Lower leg skin (tissue), 3 donors: ENCODE measurements at regions not wholly inside any gene's neighbourhood (a gene's known extent, or its start where the extent isn't known, plus 50 kb on each side); places are given as distances from the start of the nearest gene placed in this dataset.
"Not testable (repeated sequence)": the region's sequence is repeated elsewhere in the genome, so short reads cannot be mapped to it uniquely, and the experiment has no call there.

Experiments
- DNase-seq, 2 donors: peaks; one replicate each; pipeline ENCODE4 v3.0.0-alpha.2; 2019; ENCODE audit warnings: low spot score in 2 of 2
- H3K4me3 ChIP-seq: fragments of 200-600 bp; sonication (generic); 2 replicates; pipeline ENCODE4 v1.5.1; 2017; ENCODE audit warnings: mild to moderate bottlenecking, low read depth; ENCODE audit not compliant: poor library complexity, severe bottlenecking
- WGBS, 2 donors: methylation state at CpG; one replicate each; pipeline ENCODE4 v1.1.5; 2018; 5-methylcytosine and 5-hydroxymethylcytosine counted together
- intact Hi-C: fragments of 100-400 bp; cut with DNase I; formaldehyde crosslinking; loops from one replicate; pipeline ENCODE4 v1.15.0; 2023; ENCODE audit warnings: low total_unique reads

DNA sequence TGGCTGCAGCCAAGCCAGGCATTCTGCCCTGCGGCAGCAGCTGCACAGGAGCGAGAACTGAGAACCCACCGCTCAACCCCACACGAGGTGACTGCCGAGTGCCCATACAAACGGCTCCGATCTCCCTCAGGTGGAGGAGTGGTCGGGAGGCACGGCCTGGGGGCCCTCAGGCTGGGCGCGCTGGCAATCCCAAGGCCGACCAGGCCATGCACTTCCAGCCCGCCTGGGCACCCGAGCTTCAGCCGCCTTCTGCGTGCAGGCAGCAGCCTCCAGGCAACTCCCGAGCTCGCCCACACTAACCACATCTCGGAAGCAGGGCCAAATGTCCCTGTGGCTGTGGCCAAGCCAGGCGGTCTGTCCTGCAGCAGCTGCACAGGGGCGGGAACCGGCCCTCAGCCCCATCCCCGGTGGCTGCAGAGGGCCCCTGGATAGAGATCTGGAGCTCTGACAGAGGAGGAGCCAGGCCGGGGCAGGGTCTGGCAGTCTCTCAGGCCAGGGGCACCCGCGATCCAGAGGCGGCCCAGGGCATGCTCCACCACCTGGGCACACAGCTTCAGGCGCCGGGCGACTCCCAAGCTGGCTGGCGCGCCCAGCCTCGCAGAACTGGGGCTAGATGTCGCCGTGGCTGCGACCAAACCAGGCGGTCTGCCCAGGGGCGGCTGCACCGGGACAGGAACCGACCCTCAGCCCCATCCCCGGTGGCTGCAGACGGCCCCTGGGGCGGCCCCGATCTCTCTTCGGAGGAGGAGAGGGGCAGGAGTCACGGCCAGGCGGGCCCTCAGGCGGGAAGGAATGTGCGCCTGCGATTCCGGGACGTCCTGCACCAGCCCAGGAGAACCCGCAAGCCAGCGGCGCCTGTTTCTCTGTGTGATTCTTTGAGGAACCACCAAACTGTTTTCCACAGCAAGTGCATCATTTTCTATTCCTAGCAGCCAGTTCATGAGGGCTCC lies 538.0 kb downstream of the CWH43 start:
- 81 to 83% methylated on average over 13 to 19 of the region's 55 CpGs for WGBS, 2 donors
- DNase-seq, intact Hi-C loops, H3K4me3 ChIP-seq: not testable (repeated sequence)

DNA sequence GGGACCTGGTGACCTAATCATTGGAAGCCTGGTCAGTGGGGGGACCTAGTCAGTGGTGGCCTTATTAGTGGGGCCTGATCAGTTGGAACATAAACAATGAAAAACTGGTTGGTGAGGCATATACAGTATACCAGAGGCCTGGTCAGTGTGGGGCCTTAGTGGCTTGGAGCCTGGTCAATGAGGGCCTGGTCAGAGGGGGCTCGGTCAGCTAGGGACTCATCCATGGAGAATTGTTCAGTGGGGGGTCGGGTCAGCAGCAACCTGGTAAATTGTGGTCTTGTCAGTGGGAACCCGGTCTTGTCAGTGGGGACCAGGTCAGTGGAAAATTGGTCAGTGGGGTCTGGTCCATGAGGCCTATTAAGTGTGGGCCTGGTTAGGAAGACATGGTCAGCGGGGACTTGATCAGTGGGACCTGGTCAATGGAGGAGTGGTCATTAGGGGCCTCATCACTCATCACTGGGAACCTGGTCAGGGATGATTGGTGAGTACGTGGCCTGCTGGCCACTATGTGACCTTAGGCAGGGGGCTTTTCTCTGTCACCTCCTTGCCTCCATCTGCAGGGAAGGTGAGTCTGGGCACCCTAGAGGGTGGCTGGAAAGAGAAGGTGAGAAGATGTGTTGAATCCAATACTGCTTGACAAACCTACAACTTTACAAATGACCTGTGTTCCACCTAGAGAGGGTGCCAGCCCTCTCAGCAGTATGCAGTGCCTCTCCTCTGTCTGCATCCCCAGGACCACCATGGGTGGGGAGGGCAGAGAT lies 573.0 kb downstream of the CWH43 start:
- 39 to 63% methylated on average over 3 to 5 of the region's 5 CpGs for WGBS, 2 donors
- DNase-seq, H3K4me3 ChIP-seq, intact Hi-C loops: not testable (repeated sequence)

DNA sequence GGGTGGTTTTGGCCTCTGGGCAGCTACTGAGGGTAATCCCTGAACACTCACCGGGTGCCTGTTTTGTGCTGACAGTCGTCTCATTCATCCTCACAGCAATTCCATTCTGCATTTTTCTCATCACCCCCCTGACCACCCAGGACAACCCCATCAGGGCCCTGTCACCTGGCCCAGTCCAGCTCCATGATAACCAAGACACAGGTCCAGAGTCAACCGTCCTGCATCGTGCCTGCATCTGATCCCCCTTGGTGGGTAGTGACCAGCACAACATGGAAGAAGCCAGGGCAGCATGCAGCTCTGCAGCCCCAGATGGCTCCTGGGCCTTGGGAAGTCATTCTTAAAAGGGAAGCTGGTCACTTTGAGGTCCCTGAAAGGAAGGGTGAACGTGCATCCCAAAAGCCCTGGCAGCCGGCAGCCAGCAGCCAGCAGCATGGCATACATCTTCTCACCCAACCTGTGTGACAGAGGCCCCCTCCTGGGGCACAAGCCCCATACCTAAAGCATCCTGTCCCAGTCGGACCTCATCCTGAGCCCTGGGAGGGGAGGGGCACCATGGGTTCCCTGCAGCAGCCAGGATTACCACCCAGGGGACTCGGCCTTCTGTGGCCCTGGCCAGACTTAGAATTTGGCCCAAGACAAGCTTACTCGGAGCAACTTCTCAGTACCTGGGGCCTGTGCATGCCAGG lies 574.2 kb downstream of the CWH43 start:
- H3K4me3 ChIP-seq, intact Hi-C loops, DNase-seq: not testable (repeated sequence)
- 85 to 100% methylated on average over 3 to 4 of the region's 9 CpGs for WGBS, 2 donors

DNA sequence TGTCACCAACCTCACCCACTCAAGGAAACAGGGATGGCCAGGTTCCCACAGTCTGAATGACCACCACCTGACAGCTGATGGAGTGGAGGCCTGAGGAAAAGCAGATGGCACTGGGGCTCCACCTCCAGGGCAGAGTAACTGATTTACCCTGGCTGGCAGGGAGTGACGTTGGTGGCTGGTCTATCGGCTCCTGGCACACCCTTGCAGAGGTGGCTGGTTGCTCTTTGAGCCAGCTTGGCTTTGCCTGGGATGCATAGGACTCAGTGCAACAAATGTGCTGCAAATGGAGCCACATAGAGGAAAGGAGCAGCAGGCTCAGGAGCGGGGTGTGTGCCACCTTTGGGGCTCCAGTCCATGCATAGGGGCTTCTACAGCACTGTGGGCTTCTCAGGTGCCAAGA lies 574.8 kb downstream of the CWH43 start:
- H3K4me3 ChIP-seq, DNase-seq, intact Hi-C loops: not testable (repeated sequence)
- WGBS, 2 donors = 37 to 44% methylated on average over 3 of the region's 3 CpGs

DNA sequence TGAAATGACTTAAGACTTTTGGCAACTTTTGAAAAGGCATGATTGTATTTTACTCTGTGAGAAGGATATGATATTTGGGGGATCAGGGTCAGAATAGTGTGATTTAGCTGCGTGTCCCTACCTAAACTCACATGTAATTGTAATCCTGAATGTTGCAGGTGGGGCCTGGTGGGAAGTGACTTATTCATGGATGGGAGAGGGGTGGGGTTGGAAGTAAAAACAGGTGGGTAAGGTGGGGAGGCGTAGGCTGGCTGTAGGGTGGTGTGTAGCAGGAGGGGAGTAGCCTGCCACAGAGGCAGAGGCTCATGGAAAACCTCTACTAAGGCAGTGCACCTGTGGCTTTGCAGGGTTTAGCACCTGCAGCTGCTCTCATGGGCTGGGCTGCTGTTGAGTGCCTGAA lies 584.2 kb downstream of the CWH43 start:
- DNase-seq, intact Hi-C loops, H3K4me3 ChIP-seq: not testable (repeated sequence)
- 21 to 37% methylated on average over 2 of the region's 2 CpGs for WGBS, 2 donors

GRCh38 chr4:49573666-49574215 lies 587.7 kb downstream of the CWH43 start:
- WGBS, 2 donors = 34 to 39% methylated on average over 2 of the region's 2 CpGs
- intact Hi-C loops, DNase-seq, H3K4me3 ChIP-seq: not testable (repeated sequence)

- intact Hi-C loops, DNase-seq, H3K4me3 ChIP-seq: not testable (repeated sequence)
- WGBS, 2 donors = 45 to 50% methylated on average over 4 of the region's 4 CpGs
These were observed 589.2 kb downstream of the CWH43 start for GRCh38 chr4:49575250-49575649.

DNA sequence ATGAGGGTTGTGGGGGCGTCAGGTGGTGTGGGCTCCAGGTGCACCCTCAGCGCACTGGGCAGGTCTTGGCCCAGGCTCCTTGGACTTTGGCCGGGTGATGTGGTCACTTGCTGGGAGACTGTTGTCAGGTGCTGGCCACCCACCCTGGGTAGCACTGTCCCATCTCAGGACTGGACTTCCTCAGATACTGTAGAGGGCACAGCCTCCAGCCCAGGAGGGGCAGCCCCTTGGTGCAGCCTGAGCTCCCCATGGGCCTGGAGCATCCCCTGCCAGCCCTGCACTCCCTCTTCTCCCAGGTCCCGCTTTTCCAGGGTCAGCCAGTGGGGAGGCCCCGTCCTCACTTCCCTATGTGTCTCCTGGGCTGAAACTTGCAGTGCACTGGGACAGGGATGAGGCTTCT lies 592.3 kb downstream of the CWH43 start:
- WGBS, 2 donors = 32 to 37% methylated on average over 2 of the region's 5 CpGs
- H3K4me3 ChIP-seq, DNase-seq, intact Hi-C loops: not testable (repeated sequence)

DNA sequence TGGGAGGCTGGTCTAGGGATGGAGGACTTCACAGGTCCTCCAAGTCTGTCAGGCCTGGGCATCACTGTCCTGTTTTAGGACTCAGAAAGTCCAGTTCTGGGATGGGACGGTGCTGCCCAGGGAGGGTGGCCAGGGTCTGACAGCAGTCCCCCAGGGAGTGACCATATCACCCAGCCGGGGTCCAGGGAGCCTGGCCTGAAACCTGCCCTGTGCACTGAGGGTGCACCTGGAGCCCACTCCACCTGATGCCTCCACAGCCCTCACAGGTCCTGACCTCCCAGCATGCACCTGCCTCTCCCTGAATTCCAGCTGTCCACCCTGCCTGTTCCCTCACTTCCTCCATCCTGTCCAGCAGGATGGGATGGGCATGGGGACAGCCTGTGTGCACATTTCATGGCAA lies 592.8 kb downstream of the CWH43 start:
- DNase-seq, intact Hi-C loops, H3K4me3 ChIP-seq: not testable (repeated sequence)
- WGBS, 2 donors = 71% methylated on average over 2 of the region's 2 CpGs; no CpG with 5 or more reads in 1 of the 2 donors

- intact Hi-C loops, DNase-seq, H3K4me3 ChIP-seq: not testable (repeated sequence)
- WGBS, 2 donors = 69 to 83% methylated on average over 5 to 6 of the region's 8 CpGs
These were observed 594.1 kb downstream of the CWH43 start for GRCh38 chr4:49580166-49580565.

DNA sequence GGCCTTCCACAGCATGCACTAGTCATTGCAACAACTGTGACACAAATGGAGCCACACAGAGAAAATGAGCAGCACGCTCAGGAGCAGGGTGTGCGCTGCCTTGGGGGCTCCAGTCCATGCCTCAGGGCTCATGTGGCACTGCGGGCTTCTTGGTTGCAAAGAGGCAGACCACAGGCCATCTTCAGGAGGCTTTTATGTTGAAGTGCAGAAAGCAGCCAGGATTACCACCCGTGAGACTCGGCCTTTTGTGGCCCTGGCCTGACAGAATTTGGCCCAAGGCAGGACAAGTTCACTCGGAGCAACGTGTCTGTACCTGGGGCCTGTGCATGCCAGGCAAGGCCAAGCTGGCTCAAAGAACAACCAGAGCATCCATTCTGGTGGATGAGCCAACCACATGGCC lies 602.3 kb downstream of the CWH43 start:
- intact Hi-C loops, H3K4me3 ChIP-seq, DNase-seq: not testable (repeated sequence)
- WGBS, 2 donors = 22% methylated on average over 2 of the region's 7 CpGs; no CpG with 5 or more reads in 1 of the 2 donors

DNA sequence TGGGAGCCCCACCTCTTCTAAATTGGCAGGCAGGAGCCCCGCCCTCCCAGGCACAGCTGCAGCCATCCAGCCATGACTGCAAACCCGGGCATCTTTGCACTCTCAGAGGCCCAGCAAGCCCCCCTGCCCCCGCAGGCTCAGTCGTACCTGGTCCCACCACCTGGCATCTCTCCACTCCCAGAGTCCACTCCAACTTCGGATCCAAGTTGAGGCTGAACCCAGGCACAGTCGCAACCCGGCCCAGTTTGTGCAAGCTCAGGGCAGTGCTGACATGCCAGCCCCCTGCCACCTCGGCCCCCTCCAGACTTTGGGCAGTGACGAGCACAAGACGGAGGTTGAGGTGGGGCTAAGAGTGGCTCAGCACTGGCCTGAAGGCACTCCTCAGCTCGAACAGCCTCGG lies 632.4 kb downstream of the CWH43 start:
- DNase-seq, intact Hi-C loops, H3K4me3 ChIP-seq: not testable (repeated sequence)
- WGBS, 2 donors = 60 to 67% methylated on average over 12 of the region's 12 CpGs

GRCh38 chr4:49626478-49626877 lies 640.4 kb downstream of the CWH43 start:
- DNase-seq, H3K4me3 ChIP-seq, intact Hi-C loops: not testable (repeated sequence)
- WGBS, 2 donors = 80 to 81% methylated on average over 12 of the region's 12 CpGs
